ENCODE measurements at regions not wholly inside any gene's neighbourhood (a gene's known extent, or its start where the extent isn't known, plus 50 kb on each side); places are given as distances from the start of the nearest gene placed in this dataset.
"Not testable (repeated sequence)": the region's sequence is repeated elsewhere in the genome, so short reads cannot be mapped to it uniquely, and the experiment has no call there.

DNA sequence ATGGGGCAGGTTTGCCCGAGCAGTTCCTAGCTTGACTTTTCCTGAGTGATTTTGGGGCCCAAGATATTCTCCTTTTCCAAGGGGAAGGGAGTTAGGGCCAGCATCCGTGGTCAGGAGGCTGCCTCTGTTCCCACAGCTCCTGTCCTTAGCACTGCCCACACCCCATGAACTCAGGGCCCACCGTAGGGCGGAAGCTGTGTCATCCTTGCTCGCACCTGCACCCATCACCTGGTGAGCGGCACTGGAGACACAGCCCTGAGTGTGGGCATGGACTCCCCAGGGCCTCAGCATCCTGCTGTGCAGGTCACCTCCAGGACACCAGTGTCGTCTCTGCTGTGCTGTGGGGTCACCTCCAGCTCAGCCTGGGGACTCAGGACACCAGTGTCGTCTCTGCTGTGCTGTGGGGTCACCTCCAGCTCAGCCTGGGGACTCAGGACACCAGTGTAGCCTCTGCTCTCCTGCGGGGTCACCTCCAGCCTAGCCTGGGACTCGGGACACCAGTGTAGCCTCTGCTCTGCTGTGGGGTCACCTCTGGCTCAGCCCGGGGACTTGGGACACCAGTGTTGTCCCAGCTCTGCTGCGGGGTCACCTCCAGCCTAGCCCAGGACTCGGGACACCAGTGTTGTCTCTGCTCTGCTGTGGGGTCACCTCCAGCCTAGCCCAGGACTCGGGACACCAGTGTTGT is 322.9 kb downstream of the ADGRD1 start:
- DNase-seq = no peak

GRCh38 chr12:131277186-131278091 is 323.7 kb downstream of the ADGRD1 start:
- DNase-seq = not testable (repeated sequence)

DNA sequence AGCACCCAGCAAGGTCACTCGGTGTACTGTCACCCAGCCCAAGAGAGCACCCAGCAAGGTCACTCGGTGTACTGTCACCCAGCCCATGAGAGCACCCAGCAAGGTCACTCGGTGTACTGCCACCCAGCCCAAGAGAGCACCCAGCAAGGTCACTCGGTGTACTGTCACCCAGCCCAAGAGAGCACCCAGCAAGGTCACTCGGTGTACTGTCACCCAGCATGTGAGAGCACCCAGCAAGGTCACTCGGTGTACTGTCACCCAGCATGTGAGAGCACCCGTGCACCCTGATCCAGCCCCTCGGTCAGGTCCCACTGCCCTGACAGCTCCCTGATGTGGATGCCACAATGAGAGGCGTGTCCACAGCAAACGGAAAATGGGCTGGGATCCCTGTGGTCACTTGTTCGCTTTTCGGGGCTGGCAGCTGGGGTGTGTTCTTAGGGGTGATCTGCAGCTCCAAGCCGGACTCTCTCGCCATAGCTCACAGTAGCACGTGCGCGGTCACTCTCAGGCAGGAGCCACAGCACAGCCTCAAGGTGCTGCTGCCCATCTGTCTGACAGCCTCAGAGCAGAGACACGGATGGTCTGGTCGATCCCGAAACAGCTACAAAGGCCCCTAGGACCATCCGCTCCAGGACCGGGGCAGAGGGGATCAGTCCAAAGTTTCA is 324.9 kb downstream of the ADGRD1 start:
- not testable (repeated sequence) for DNase-seq

DNA sequence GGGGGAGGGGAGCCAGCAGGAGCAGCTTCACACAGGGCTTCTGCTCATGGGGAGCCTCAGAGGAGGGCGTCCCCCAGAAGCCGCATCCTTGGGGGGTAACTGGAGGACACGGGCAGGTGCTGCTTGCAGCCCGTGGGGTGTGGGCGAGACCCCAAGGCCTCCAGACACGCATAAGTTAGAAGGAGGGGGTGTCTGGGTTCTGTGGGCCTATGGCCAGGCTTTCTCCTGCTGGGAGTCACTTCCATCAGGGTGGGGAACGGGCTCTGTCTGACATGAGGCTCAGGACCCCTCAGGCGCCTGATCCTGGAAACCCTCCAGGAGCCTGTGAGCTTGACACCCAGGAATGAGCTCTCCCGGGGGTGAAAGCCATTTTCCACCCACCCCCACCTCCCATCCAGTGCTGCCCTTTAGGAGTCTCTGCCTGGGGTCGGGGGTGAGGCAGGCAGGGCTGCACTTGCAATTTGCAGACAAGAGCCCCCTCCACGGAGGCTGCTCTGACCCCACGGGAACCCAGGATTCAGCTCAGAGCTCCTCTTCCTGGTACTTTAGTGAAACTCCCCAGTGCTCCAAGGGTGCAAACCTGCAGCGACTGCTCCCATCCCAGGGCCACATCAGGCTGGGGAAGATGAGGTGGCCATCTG is 325.7 kb downstream of the ADGRD1 start:
- DNase-seq = no peak

DNA sequence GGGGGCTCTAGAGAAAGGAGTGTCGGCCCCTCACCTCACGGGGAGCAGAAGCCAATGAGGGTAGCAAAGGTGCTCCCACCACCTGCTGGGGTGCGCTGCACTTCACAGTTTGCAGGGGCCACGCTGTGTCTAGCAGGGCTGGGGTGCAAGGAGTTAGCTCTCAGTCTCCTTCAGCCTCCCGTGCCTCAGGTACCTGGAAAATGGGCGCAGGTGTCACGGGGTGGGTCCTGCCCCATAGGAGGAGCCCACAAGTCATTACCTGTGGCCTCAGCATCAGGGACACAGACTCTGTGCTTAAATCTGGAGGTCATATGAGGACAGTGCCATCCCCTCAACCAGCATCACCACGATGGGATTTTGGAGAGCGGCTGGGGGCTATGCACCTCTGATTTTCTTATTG is 326.7 kb downstream of the ADGRD1 start:
- no peak for DNase-seq

GRCh38 chr12:131281016-131281415 is 327.3 kb downstream of the ADGRD1 start:
- DNase-seq = no peak

- DNase-seq = no peak
Observed at GRCh38 chr12:131282292-131283080, 328.8 kb downstream of the ADGRD1 start.

DNA sequence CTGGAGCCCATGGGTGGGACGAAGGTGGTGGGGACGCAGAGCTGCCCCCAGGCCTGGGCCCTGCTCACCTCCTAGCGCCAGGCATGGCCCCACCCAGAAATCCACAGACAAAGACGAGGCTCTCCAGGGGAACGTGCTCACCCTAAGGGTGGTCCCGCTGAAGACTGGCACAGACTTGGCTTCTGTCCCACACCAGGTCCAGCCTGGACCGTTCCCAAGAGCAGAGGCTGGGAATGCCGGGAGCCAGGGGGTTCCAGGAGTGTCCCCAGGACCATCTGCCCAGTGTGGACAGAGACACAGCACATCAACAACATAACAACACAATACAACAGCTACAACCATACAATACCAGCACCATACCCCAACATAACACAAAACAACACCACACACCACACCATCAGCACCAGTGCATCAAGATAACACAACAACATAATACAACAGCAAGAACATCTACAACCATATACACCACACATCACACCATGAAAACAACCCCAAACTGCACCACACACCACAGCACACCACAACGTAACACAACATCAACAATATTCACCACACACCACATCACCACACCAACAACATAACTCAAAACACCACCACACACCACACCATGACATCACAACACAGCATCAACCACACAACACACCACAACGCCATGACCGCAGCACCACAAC is 329.6 kb downstream of the ADGRD1 start:
- no peak for DNase-seq

- not testable (repeated sequence) for DNase-seq
Observed at GRCh38 chr12:131283862-131284825, 330.4 kb downstream of the ADGRD1 start.

GRCh38 chr12:131284954-131285904 is 331.5 kb downstream of the ADGRD1 start:
- not testable (repeated sequence) for DNase-seq

- not testable (repeated sequence) for DNase-seq
Observed at GRCh38 chr12:131285905-131286295, 332.2 kb downstream of the ADGRD1 start.

GRCh38 chr12:131286301-131286700 is 332.6 kb downstream of the ADGRD1 start:
- not testable (repeated sequence) for DNase-seq

DNA sequence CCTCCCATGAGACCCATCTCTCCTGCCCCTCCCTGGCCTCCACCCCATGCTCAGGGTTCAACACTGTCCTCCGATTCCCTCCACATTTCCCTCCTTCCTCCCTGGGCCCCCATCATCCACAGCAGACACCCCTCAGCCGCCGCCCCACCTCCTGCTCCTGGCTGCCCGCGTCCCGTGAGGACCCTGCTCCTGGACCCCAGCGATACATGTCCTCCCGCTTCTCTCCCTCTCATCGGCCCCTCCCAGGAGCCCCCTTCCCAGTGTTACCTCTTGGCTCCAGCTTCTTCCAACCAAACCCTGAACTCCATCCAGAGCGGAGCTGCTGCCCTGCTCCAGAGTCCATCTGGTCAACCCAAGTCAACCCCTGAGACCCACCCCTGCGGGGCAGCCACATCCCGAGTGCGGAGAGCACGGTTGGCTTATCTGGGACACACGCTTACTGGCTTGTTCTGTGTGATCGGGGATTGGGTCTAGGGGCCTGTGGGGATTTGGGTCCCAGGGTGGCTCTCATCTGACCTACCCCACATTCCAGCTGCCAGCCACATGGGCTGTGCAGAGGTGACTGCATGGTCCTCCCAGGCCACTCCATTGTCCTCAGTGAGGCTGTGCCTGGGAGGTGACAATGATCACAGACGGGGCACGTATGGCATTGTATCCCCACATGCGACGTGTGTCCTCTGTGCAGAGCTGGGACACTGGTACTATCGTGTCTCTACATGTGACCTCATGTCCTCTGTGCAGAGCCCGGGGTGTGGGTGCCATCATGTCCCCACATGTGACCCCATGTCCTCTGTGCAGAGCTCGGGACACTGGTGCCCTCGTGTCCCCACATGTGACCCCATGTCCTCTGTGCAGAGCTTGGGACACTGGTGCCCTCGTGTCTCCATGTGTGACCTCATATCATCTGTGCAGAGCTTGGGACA is 333.6 kb downstream of the ADGRD1 start:
- no peak for DNase-seq

DNA sequence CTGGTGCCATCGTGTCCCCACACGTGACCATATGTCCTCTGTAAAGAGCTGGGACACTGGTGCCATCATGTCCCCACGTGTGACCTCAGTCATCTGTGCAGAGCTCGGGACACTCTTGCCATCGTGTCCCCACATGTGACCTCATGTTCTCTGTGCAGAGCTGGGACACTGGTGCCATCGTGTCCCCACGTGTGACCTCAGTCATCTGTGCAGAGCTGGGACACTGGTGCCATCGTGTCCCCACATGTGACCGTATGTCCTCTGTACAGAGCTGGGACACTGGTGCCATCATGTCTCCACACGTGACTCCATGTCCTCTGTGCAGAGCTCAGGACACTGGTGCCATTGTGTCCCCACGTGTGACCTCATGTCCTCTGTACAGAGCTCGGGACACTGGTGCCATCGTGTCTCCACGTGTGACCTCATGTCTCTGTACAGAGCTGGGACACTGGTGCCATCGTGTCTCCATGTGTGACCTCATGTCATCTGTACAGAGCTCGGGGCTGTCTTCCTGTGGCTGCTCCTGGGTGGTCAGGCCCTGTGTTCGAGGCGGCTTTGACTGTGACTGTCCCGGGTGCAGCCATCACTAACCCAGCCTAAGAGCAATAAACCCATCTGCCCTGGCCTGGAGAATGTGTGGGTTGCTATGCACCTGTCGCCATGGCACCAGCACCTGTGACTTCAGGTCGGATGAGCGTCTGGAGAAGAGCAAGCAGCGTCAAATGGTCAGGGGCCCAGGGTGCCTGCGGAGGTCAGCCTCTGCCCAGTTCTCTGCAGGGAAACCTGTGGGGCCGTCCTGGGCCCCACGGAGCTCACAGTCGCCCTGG is 334.4 kb downstream of the ADGRD1 start:
- DNase-seq = no peak

GRCh38 chr12:131288765-131289695 is 335.3 kb downstream of the ADGRD1 start:
- not testable (repeated sequence) for DNase-seq

DNA sequence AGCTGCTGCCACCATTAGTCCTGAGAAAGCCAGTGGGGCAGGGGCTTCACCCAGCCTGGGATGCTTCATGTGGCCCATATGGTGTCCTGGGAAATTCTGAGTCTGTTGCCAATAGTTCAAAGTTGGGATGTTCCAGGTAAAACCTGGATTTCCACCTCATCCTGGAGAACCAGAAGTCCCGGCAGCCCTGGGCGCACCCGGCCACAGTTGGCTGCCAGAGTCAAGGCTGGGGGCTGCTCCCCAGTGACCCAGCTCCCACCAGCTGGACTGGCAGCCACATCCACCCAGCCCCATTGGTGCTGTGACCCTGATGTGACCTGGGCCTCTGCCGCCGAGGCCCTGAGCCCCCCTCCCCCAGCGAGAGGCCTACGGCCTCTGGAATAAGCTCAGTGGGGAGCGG is 336.1 kb downstream of the ADGRD1 start:
- DNase-seq = not testable (repeated sequence)
